A172 (cell line): ENCODE measurements at regions not wholly inside any gene's neighbourhood (a gene's known extent, or its start where the extent isn't known, plus 50 kb on each side); places are given as distances from the start of the nearest gene placed in this dataset.
"Not testable (repeated sequence)": the region's sequence is repeated elsewhere in the genome, so short reads cannot be mapped to it uniquely, and the experiment has no call there.

Experiments
- DNase-seq: peaks from one replicate; pipeline ENCODE4 v3.0.0-alpha.2; 2015; ENCODE audit warnings: low spot score

DNA sequence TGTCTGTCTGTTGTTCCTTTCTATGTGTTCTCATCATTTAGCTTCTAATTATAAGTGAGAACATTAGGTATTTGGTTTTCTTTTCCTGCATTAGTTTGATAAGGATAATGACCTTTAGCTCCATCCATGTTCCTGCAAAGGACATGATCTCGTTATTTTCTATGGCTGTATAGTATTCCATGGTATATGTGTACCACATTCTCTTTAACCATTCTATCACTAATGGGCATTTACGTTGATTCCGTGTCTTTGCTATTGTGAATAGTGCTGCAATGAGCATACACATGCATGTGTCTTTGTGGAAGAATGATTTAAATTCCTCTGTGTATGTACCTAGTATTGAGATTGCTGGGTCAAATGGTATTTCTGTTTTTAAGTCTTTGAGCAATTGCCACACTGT lies 1799.7 kb downstream of the SLITRK5 start:
- no peak for DNase-seq

DNA sequence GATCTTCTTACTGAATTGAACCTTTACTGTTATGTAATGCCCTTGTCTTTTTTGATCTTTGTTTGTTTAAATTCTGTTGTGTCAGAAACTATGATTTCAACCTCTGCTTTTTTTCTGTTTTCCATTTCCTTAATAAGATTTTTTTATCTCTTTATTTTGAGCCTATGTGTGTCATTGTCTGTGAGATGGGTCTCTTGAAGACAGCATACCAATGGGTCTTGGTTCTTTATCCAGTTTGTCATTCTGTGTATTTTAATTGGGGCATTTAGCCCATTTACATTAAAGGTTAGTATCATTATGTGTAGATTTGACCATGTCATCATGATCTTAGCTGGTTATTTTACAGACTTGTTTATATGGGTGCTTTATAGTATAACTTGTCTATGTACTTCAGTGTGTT lies 1803.3 kb downstream of the SLITRK5 start:
- no peak for DNase-seq

DNA sequence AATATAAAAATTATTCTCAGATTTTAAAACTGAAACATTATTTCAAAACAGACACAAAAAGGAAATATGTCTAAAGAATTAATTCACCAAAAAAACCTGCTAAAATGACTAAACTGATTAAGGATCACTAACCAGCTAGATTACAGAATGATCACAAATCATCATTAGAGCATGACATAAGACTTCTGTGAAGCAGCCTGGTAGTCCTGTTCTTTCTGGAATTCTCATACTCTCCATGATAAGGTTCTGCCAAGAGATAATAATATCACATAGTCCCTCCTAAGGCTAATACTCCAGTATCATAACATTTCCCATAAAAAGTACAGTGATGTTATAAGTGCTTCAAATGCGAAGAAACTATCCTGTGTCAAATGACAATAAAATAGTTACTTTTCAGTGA lies 1814.9 kb downstream of the SLITRK5 start:
- no peak for DNase-seq

DNA sequence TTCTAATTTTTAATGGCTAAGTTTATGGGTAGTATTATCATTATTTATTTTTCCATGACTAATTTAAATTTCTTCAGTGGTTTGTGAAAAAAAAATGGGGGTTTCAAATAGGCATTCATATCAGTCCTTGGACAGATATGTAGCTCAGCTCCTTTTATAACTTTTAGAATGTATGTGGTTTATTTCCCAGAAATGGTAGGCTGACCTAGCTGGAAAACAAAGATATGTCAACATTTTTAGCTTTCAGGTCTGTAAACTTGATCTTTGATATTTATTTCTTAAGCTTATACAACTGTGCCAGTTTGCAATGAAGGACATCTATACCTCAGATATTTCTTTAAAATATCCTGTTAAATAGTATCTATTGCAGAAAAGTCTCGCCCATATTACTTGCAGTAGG lies 1815.5 kb downstream of the SLITRK5 start:
- DNase-seq = no peak

DNA sequence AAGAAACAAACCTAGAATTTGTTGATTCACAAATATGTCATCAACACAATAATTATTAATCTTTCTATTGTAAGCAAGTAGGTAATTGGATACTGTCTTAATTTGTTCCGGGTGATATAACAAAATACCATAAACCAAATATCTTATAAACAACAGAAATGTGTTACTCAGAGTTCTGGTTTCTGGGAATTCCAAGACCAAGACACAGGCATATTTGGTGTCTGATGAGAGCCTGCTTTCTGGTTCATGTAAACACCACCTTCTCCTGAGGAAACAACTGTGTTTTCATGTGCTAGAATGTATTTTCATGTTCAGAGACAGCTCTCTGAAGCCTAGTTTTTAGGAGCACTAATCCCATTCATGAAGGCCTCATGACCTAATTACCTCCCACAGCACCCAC lies 1819.5 kb downstream of the SLITRK5 start:
- no peak for DNase-seq

DNA sequence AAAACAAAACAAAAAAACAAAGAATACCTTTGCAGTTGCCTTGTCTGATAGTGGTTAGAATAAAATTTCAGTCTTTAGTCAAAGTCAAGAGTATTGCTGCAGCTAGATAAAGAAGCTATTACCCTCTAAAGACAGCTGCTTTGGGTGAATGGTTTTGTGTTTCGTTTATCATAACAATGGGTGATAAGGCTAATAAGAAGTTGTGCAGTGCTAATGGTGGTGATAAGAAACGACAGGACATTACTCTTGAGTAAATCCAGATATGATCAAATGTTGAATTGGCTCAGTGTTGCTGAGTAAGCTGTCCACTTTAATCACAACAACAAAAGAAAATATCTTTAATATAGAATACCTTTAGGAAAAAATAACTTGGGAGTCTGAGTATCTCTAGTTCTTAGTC lies 1825.3 kb downstream of the SLITRK5 start:
- DNase-seq = no peak

DNA sequence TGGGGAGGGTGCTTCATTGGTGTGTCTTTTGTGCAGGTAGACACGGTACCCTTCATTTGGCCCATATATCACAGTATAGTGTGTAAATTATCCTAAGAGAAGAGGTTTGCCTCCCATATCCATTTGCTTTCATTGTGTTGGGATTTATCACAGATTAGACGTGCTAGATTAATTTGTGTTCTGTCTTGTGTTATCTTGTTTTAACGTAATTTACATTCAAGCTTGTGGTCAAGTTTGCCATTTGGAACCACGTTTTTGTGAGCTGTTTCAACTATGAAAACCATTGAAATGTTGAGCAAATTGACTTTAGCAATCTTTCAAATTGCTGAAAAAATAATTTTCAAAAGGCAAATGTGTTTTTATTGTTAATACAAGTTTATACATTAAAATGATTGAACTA lies 1826.5 kb downstream of the SLITRK5 start:
- DNase-seq = no peak

DNA sequence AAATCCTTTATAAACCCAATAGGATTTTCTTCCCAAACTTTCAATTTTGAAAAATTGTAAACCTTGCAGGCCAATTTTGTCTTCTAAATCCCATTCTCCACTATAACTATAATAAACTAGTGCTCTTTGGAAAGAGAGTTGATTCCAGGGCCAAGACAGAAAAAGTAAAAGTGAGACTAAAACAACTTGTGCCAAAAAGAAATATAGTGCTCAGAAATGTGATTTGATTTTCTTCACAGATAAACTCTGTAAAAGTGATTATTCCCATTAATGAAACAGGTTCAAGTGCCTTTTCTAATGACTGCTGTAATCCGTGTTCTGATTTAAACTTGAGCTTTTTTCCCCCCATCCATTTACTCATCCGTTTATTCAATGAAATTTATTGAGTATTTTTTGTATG lies 1831.1 kb downstream of the SLITRK5 start:
- no peak for DNase-seq

DNA sequence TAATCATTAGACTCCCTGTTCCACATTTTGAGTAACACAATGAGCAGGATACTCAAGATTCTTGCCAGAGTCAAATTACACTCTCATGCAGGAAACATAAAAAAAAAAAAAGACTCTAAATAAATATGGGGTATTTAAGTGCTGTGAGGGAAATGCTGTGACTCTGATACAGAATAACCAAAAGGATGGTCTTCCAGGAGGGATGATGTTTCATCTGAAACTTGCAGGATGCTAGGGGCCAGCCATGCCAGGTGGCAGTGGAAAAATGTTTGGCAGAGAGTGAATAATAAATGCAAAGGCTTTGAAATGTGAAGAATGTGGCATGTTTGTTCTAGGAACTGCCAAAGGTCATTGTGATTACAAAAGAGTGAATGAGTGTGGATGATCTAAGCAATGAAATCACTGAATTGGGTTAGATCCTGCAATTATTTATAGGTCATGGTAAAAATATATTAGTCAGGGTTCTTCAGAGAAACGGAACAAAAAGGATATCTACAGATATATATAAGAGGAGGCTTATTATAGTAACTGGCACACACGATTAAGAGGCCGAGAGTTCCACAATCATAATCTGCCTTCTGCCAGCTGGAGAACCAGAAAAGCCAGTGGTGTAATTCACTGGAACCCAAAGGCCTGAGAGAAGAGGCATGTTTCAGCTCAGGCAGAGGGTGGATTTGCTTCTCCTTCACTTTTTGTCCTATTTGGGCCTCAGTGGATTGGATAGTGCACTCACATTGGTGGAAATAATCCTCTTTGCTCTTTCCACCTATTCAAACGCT lies 1832.8 kb upstream of the MIR17HG start:
- DNase-seq = peak; percentile 49

DNA sequence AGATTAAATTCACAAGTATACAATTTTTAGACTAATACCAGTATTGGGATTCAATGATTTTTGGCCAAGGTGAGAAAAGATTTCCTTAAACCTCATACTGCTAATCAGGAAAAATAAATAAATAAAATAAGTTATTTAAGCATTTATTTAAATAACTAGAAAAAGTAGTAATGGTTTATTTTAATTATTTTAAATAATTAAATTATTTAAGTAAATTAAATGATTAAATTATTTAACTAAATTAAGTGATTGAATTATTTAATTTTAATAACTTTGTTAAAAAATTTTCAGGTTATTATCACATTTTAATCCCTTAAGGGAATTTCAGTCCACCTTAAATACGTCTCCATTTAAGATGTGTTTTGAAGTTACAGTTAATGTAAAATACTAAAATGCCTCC lies 1831.5 kb upstream of the MIR17HG start:
- no peak for DNase-seq

DNA sequence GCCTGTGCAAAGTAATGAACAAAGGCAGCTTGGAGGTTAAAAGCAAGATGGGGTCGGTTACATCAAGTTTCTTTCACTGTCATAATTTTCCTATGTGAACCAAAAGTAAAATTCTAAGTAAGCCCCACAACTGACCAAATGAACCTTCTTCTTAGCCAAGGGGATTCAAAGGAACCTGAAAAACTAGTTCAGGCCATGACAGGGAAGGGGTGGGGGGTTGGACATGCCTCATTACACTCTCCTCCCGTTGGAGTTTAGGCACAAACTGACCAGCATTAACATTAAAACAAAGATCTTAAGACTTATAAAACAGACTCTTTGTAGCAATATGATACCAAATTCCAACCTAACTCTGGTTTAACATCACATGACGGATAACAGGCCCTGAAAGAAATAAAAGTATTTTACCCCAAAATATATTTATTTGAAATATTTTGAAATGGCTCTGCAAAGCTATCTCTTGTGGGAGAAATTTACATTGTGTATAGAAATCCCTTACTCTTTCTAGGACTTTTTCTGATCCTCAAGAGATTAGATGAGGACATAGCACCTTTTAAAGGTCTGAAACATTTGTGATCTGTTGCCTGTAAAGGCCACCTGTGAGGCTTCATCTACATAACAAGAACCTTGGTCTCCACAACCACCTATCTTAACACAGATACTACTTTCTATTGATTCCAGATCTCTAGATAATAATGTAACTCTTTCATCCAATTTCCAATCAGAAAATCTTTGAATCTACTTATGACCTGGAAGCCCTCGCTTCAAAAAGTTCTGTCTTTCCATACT lies 1829.0 kb upstream of the MIR17HG start:
- no peak for DNase-seq

DNA sequence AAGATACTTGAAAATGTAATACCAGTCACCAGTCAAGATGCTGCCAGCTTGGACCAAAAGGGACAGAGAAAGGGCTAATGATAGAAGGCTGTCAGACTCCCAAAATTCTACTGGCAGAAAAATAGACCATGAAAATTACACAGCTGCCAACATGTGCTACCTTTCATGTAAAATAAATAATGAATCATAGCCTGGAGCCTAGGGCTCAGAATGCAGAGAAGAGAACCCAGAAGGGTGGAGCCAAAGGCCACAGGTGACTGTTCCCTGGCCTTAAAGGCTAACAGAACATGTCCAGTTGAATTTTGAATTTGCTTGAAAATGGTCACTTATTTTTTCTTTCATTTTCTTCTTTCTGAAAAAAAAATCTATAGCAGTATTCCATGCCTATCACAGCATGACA lies 1827.0 kb upstream of the MIR17HG start:
- DNase-seq = no peak

DNA sequence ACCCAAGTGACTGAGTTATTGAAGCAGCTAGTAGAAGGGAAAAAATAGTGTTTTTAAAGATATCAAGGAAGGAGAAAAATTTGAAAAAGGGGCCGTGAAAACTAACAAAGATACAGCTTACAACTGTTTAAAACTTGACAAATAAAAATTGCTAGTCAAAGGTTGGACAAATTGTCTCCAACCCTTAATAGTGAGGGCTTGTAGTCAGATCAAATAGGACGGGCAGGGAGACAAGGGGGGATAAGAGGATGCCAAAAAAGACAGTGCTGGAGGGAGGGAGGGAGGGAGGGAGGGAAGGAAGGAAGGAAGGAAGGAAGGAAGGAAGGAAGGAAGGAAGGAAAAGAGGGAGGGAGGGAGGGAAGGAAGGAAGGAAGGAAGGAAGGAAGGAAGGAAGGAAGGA lies 1825.8 kb upstream of the MIR17HG start:
- DNase-seq = not testable (repeated sequence)

DNA sequence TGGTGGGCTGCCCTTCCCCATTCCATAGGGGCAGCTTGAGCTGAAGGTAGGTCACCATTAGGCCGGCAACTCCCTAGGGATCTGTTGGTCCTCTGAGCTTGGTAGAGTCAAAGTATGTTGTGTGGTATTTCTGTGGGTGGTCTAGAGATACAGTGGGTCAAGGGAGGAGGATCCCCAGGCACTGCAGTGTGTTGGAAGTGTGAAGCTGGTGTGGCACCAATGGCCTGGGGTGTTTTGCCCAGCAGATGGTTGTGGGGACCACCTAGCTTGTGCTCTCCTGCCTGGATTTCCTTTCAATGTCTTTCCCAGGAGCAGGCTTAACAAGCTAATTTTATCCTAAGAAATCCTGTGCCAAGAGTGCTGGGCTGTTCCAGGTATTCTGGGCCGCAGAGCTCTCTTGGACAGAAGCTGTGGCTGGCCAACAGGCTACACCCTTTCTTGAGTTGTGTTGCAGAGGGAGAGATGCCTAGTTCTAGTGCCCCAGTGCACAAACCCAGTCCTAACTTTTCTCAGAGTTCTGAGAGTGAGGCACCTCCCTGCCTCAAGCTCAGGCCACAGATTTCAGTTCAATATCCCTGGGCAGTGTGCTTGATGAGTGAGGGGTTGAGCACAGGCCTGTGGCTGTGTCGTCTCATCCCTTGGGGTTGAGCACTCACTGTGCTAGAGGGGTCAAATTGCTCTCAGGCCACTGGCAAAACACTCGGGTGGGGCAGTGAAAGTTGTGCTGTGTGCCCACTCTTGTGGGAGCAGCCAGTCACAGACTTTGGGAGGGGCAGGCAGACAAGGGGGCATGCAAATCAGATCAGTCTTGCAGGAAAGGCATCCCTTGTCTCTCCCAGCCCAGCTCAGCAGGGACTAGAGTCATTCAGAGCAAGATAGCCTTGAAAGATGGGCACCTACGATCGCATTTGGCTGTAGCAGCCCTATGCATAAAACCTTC lies 1806.1 kb upstream of the MIR17HG start:
- DNase-seq = no peak

DNA sequence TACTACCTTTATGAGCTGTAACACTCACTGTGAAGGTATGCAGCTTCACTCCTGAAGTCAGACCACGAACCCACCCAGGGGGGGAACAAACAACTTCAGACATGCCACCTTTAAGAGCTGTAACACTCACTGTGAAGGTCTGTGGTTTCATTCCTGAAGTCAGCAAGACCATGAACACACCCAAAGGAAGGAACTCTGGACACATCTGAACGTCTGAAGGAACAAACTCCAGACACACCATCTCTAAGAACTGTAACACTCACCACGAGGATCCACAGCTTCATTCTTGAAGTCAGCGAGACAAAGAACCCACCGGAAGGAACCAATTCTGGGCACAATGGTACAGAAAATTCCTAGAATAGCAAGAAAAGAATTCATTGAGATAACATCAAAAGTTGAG lies 1796.5 kb upstream of the MIR17HG start:
- peak; percentile 1 for DNase-seq

DNA sequence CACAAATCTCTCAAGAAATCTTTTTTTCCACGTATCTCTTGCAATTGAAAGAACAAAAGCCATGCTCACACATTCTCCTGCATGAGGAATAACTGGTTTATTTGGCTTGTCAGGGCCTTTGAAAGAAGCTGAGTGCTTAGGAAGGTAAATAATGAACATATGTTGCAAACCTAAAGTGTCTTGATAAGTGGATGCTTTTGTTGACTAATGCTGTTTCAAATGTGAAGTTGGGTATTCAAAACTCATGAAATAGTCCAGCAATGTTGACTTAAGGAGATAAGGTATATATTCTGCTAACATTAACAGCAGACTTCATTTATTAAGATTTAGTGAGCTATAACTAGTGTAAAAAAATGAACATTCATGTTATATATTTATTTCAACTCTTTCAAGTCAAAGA lies 1792.7 kb upstream of the MIR17HG start:
- no peak for DNase-seq

DNA sequence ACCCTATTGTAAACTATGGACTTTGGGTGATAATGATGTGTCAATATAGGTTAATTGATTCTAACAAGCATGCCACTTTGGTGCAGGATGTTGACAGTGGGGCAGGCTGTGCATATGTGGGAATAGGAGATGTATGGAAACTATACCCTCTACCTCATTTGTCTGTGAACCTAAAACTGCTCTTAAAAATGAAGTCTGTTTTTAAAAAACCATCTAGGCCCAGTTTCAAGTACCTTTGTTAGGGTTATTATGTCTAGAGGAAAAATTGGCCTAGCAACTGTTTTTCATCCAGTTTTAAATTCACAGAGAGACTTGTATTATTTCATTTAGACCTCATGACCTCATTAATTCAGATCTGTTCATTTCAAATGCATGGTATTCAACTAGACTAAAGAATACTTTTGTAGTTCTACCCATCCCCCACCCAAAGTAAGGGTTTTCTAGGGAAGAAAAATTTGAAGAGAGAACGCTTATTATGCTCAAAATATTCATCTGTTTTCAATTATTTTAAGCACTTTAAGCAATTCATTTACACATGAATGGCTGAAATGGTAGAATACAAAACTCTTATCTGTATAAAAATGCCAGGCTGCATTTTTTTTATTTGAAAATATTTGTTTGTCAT lies 1781.9 kb upstream of the MIR17HG start:
- no peak for DNase-seq

DNA sequence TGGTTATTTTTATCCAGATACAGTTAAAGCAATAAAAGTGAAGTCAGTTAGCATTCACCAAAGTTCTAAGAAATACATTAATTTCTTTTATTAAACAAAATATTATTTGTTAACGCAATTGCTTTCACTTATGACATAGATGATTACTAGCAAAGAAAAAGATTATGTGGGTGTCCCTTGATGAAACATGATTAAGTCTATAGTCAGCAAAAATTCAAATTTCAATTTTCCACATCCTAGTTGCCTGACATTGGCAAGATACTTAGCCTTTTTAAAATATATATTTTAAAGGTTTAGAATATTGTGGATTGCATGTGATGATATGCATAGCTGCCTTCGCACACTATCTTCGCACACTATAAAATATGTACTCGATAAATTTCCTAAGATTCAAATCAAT lies 1780.5 kb upstream of the MIR17HG start:
- DNase-seq = no peak

DNA sequence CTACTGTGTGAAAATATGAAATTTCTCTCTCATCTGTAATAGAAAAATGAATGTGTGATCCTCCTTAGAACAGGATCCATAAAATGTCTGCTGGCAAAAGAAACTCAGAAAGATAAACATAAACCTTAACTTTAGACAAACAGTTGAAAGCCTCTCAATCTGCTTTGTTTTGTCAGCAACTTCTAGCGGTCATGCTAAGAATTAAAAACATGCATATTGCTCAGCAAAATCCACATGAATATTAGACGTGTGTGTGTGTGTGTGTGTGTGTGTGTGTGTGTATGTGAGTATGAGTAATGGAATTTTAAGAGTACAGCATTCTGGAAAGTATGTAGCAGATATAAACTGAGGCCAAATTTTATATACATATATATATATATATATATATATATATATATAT lies 1779.2 kb upstream of the MIR17HG start:
- DNase-seq = no peak

DNA sequence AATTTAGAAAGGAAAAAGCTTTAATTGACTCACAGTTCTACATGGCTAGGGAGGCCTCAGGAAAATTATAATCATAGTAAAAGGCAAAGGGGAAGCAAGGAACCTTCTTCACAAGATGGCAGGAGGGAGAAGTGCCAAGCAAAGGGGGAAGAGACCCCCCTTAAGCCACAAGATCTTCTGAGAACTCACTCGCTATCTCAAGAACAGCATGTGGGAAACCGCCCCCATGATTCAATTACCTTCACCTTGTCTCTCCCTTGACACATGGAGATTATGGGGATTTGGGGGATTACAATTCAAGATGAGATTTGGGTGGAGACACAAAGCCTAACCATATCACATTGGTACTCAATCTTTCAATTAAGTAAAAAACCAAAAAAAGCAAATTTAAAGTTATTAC lies 1778.7 kb upstream of the MIR17HG start:
- DNase-seq = no peak

DNA sequence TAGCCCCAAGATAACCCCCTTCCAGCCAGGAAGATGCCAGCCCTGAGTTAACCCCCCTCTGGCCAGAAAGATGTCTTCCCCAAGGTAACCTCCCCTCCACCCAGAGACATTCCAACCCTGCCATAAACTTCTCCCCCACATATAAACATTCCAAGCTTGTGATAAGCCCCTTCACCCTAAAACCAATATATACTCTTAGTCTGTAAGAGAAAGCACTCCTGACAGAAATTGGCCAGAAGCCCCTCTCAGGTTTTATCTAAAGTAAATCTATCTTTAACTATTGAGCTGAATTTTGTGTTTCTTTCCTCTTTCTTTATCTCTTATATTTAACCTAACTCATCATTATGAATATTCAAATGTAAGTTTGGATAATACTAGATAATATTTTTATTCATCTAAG lies 1775.8 kb upstream of the MIR17HG start:
- no peak for DNase-seq

DNA sequence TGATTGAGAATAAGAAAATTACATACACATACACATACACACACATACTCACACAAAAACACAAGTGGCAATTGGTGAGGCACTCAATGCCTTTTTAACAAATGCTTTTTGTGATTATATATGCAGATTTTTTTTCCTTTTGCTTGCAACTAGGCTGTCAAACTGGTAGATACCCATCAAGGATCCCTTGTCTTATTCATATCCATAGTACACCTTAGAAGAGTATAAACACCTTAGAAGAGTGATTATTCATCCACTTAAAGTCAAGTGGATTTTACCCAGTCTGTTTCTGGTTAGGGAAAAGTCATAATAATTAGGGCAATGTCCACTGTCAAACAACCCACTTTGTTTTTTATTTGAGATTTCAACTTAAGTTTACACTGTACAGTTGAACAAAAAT lies 1773.4 kb upstream of the MIR17HG start:
- no peak for DNase-seq
